ENCODE measurements at regions not wholly inside any gene's neighbourhood (a gene's known extent, or its start where the extent isn't known, plus 50 kb on each side); places are given as distances from the start of the nearest gene placed in this dataset.

DNA sequence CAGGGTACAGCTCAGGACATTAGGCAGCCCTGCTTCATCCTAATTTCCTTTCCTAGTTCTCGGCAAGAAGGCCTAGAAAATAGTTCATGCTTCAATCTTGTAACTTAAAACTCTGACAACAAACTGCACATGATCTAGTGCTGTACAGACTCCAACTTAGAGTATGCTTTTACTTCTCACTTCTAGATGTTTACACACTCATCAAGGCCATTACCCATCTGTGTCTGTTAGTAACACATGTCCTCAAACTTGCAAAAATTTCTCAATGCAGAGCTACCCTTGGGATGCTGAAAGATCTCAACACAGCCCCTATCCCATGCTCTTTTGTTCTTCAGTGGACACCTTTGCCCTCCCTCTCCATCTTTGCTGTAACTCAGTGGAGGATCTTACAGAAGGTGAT is 252.0 kb downstream of the OSR1 start (continued):
- TF ChIP-seq, protein P1, sequence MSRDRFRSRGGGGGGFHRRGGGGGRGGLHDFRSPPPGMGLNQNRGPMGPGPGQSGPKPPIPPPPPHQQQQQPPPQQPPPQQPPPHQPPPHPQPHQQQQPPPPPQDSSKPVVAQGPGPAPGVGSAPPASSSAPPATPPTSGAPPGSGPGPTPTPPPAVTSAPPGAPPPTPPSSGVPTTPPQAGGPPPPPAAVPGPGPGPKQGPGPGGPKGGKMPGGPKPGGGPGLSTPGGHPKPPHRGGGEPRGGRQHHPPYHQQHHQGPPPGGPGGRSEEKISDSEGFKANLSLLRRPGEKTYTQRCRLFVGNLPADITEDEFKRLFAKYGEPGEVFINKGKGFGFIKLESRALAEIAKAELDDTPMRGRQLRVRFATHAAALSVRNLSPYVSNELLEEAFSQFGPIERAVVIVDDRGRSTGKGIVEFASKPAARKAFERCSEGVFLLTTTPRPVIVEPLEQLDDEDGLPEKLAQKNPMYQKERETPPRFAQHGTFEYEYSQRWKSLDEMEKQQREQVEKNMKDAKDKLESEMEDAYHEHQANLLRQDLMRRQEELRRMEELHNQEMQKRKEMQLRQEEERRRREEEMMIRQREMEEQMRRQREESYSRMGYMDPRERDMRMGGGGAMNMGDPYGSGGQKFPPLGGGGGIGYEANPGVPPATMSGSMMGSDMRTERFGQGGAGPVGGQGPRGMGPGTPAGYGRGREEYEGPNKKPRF (IDR thresholded peaks at IDR 0.05; ENCODE audit: low read depth, low read length) = no peak
- TF ChIP-seq FOXP1 (CRISPR knock-in tag; IDR thresholded peaks at IDR 0.05) (no peak), ZNF175 (CRISPR knock-in tag; IDR thresholded peaks at IDR 0.05; ENCODE audit: low read depth) (no peak), GABPB2 (CRISPR knock-in tag; conservative IDR thresholded peaks at IDR 0.05) (no peak), RCOR1 (IDR thresholded peaks at IDR 0.05; ENCODE audit: borderline replicate concordance in 1 of 2, low read depth in 2 of 2, low read length in 2 of 2) (no peak)
- TF ChIP-seq, protein P2, sequence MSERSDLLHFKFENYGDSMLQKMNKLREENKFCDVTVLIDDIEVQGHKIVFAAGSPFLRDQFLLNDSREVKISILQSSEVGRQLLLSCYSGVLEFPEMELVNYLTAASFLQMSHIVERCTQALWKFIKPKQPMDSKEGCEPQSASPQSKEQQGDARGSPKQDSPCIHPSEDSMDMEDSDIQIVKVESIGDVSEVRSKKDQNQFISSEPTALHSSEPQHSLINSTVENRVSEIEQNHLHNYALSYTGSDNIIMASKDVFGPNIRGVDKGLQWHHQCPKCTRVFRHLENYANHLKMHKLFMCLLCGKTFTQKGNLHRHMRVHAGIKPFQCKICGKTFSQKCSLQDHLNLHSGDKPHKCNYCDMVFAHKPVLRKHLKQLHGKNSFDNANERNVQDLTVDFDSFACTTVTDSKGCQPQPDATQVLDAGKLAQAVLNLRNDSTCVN (CRISPR knock-in tag; IDR thresholded peaks at IDR 0.05) = no peak

DNA sequence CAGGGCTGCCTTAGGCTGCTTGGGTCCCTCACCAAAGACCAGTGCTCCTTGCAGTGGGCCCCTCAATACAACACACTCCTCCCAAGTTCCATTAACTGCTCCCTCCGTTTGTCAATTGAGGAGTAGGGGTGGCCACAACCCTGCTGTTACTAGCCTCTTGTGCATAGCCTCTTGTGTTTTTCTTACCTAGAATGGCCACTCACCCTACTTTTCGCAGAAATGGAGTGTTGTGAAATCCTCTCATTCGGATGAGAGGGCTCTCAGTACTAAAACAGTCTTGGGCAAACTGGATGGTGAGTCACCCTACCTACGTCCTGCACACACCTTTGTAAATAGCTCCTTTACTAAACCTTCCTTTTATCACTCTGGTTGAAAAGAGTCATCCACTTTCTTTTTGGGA is 253.9 kb downstream of the OSR1 start:
- ChIA-PET CTCF (ENCODE audit: low intra/inter-chr PET ratio) (no interaction called here), POLR2A (no interaction called here)
- no peak overlapping the region for H2AFZ ChIP-seq (ENCODE audit: low read depth, low read length)
- H3K27me3 ChIP-seq (ENCODE audit: control insufficient read depth in 2 of 2, insufficient read depth in 2 of 2, low read length in 2 of 2) = no peaks in the 10 kb centered on the region
- H3K9ac ChIP-seq (ENCODE audit: insufficient read depth in 1 of 2, low read depth in 2 of 2, low read length in 2 of 2) = no peak overlapping the region
- H3K9me1 ChIP-seq (ENCODE audit: control insufficient read depth, insufficient read depth, low read length) = no peaks in the 10 kb centered on the region
- H3K36me3 ChIP-seq (ENCODE audit: control insufficient read depth, insufficient read depth, low read length) = no peaks in the 10 kb centered on the region
- intact Hi-C loops (cut with micrococcal nuclease) (no loop called here), in situ Hi-C loops (cut with MboI) (no loop called here)
- no peak overlapping the region for H3K4me3 ChIP-seq
- DNase-seq (ENCODE audit: extremely low read depth in 1 of 4, low spot score in 3 of 4) (no peak), FAIRE-seq (no peak), ATAC-seq (no peak)
- no peaks in the 10 kb centered on the region for H3K79me2 ChIP-seq (ENCODE audit: control insufficient read depth, insufficient read depth, low read length)
- BruUV-seq (replicated peaks) = no TSS peak
- no peak overlapping the region for H3K27ac ChIP-seq (ENCODE audit: extremely low read depth, low read depth, low read length)
- no peaks in the 10 kb centered on the region for H3K4me1 ChIP-seq (replicated peaks in 1 of 2; ENCODE audit: control insufficient read depth in 2 of 2, insufficient read depth in 2 of 2, low read length in 2 of 2)
- H3K4me2 ChIP-seq (ENCODE audit: insufficient read depth, low read length) = no peak overlapping the region
- WGBS (ENCODE audit: insufficient coverage, low coverage, missing lambda C conversion rate) = 0% methylated on average over 4 of the region's 4 CpGs
- no peaks in the 10 kb centered on the region for H4K20me1 ChIP-seq (replicated peaks; ENCODE audit: control insufficient read depth, insufficient read depth, low read length)
- no peaks in the 10 kb centered on the region; the same call in 1 of the 2 replicates for H3K9me3 ChIP-seq (replicated peaks; ENCODE audit: control insufficient read depth, insufficient read depth, low read depth, low read length)
- TF ChIP-seq, protein P3, sequence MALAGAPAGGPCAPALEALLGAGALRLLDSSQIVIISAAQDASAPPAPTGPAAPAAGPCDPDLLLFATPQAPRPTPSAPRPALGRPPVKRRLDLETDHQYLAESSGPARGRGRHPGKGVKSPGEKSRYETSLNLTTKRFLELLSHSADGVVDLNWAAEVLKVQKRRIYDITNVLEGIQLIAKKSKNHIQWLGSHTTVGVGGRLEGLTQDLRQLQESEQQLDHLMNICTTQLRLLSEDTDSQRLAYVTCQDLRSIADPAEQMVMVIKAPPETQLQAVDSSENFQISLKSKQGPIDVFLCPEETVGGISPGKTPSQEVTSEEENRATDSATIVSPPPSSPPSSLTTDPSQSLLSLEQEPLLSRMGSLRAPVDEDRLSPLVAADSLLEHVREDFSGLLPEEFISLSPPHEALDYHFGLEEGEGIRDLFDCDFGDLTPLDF (CRISPR knock-in tag; IDR thresholded peaks at IDR 0.05) = no peak
- TF ChIP-seq POLR2H (tag; IDR thresholded peaks at IDR 0.05; ENCODE audit: low read depth) (no peak), SAFB (IDR thresholded peaks at IDR 0.05; ENCODE audit: borderline replicate concordance, low read depth, low read length) (no peak), JUND (IDR thresholded peaks at IDR 0.05; ENCODE audit: borderline replicate concordance, low read depth, low read length) (no peak), JUND (tag; IDR thresholded peaks at IDR 0.05; ENCODE audit: borderline replicate concordance, low read depth, low read length) (no peak), FOXK1 (CRISPR knock-in tag; IDR thresholded peaks at IDR 0.05; ENCODE audit: borderline replicate concordance) (no peak)
- TF ChIP-seq, protein P4, sequence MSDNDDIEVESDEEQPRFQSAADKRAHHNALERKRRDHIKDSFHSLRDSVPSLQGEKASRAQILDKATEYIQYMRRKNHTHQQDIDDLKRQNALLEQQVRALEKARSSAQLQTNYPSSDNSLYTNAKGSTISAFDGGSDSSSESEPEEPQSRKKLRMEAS (CRISPR knock-in tag; IDR thresholded peaks at IDR 0.05) = no peak
- TF ChIP-seq, protein P5, sequence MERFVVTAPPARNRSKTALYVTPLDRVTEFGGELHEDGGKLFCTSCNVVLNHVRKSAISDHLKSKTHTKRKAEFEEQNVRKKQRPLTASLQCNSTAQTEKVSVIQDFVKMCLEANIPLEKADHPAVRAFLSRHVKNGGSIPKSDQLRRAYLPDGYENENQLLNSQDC (CRISPR knock-in tag; IDR thresholded peaks at IDR 0.05) = no peak
